IPS DF 6.9 (cell line): ENCODE measurements at regions not wholly inside any gene's neighbourhood (a gene's known extent, or its start where the extent isn't known, plus 50 kb on each side); places are given as distances from the start of the nearest gene placed in this dataset.

Experiments
- DNase-seq: peaks from one replicate; pipeline ENCODE4 v3.0.0-alpha.2; 2013; ENCODE audit warnings: low read depth, low spot score
- H3K27ac ChIP-seq: one replicate; pipeline ENCODE4 v1.5.1; 2013; ENCODE audit warnings: low read length, control low read depth
- H3K27me3 ChIP-seq: 2 replicates; pipeline ENCODE4 v1.6.1; 2013; ENCODE audit warnings: mild to moderate bottlenecking, low read length; ENCODE audit not compliant: control insufficient read depth, insufficient read depth
- H3K36me3 ChIP-seq: 2 replicates; pipeline ENCODE4 v1.6.1; 2013; ENCODE audit warnings: low read length; ENCODE audit not compliant: control insufficient read depth, insufficient read depth
- H3K4me1 ChIP-seq: 2 replicates; pipeline ENCODE4 v1.6.1; 2013; ENCODE audit warnings: low read length; ENCODE audit not compliant: control insufficient read depth, insufficient read depth
- H3K4me3 ChIP-seq: 2 replicates; pipeline ENCODE4 v1.5.1; 2013; ENCODE audit warnings: mild to moderate bottlenecking, low read length
- H3K9me3 ChIP-seq: 2 replicates; pipeline ENCODE4 v1.6.1; 2013; ENCODE audit warnings: low read length, inconsistent platforms; ENCODE audit not compliant: control insufficient read depth, insufficient read depth
- WGBS: extraction: QIAGEN DNeasy Blood & Tissue Kit; methylation state at CpG from one replicate; pipeline ENCODE4 v1.1.7; 2013; ENCODE audit warnings: mixed read lengths, missing lambda C conversion rate; ENCODE audit not compliant: insufficient read length, insufficient coverage; 5-methylcytosine and 5-hydroxymethylcytosine counted together

GRCh38 chr20:10953437-10953836 is 279.6 kb upstream of the JAG1 start:
- DNase-seq = no peak
- no peak overlapping the region for H3K4me3 ChIP-seq
- no peaks in the 10 kb centered on the region for H3K9me3 ChIP-seq
- H3K36me3 ChIP-seq = no peaks in the 10 kb centered on the region
- no peaks in the 10 kb centered on the region; the same call in none of the 2 replicates for H3K4me1 ChIP-seq
- WGBS = no CpG with 5 or more reads among the region's 2 CpGs
- H3K27me3 ChIP-seq = no peaks in the 10 kb centered on the region
- no peak overlapping the region for H3K27ac ChIP-seq

- no CpG with 5 or more reads among the region's 6 CpGs for WGBS
- Histone ChIP-seq H3K27me3 (no peaks in the 10 kb centered on the region), H3K27ac (no peak overlapping the region), H3K36me3 (no peaks in the 10 kb centered on the region), H3K9me3 (no peaks in the 10 kb centered on the region), H3K4me1 (no peaks in the 10 kb centered on the region; the same call in none of the 2 replicates), H3K4me3 (no peak overlapping the region)
- DNase-seq = no peak
These were observed 280.5 kb upstream of the JAG1 start for GRCh38 chr20:10954137-10954840.

DNA sequence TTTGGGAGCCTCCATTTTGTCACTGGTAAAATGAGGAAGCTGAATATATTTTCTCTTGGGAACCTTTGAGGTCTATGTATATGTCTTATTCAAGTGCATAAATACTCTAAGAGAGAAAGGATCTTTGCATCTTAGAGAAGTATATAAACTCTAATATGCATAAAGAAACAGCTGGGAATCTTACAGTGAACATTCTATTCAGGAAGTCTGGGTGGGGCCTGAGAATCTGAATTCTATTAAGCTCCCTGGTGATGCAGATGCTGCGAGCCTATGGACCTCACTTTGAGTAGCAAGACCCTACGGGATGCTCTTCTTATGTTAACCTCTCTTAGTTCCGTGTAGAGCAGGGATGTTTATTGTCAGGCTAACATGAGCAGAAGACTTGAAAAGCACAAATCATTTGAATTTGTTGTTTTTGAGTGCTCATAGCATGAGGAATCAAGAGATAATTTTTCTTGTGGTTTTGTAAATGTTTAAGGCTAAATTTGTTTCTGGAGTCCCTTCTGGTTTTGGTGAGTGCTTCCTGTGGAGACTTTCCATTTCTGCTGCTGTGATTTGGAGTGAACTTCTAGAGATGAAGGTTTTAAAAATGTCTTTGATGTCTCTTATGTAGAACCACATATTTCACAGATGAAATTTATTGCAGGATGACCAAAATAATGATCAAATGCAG is 281.2 kb upstream of the JAG1 start:
- Histone ChIP-seq H3K9me3 (no peaks in the 10 kb centered on the region), H3K4me3 (no peak overlapping the region), H3K27ac (no peak overlapping the region), H3K27me3 (no peaks in the 10 kb centered on the region), H3K36me3 (no peaks in the 10 kb centered on the region), H3K4me1 (no peaks in the 10 kb centered on the region; the same call in none of the 2 replicates)
- WGBS = no CpG with 5 or more reads among the region's 3 CpGs
- no peak for DNase-seq

- DNase-seq = no peak
- no peaks in the 10 kb centered on the region for H3K9me3 ChIP-seq
- no peak overlapping the region for H3K4me3 ChIP-seq
- H3K27ac ChIP-seq = no peak overlapping the region
- H3K27me3 ChIP-seq = no peaks in the 10 kb centered on the region
- no peaks in the 10 kb centered on the region for H3K36me3 ChIP-seq
- WGBS = no CpG with 5 or more reads among the region's 3 CpGs
- no peaks in the 10 kb centered on the region; the same call in 1 of the 2 replicates for H3K4me1 ChIP-seq
These were observed 284.5 kb upstream of the JAG1 start for GRCh38 chr20:10958279-10958678.

DNA sequence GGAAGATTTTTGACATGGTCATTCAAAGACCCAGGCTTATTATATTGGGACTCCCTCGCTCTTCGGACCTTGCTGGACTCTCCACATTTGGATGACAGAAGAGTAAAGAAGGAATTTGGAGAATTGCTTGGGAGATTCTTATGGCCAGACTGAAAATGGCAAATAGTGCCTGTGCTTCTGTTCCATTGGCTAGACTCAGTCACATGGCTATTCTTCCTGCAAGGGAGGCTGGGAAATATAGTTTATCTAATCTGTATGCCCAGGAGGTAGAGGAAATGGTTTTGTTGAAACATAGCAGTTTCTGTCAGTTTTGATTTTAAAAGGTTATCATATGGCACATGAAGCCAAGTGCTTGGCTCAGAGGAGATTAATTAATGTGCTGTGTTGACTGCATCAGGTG is 286.6 kb upstream of the JAG1 start:
- no peak overlapping the region for H3K27ac ChIP-seq
- no peak for DNase-seq
- H3K9me3 ChIP-seq = no peaks in the 10 kb centered on the region
- no peaks in the 10 kb centered on the region for H3K27me3 ChIP-seq
- H3K4me3 ChIP-seq = no peak overlapping the region
- no peaks in the 10 kb centered on the region for H3K36me3 ChIP-seq
- H3K4me1 ChIP-seq = no peaks in the 10 kb centered on the region
- no CpG with 5 or more reads among the region's 2 CpGs for WGBS

DNA sequence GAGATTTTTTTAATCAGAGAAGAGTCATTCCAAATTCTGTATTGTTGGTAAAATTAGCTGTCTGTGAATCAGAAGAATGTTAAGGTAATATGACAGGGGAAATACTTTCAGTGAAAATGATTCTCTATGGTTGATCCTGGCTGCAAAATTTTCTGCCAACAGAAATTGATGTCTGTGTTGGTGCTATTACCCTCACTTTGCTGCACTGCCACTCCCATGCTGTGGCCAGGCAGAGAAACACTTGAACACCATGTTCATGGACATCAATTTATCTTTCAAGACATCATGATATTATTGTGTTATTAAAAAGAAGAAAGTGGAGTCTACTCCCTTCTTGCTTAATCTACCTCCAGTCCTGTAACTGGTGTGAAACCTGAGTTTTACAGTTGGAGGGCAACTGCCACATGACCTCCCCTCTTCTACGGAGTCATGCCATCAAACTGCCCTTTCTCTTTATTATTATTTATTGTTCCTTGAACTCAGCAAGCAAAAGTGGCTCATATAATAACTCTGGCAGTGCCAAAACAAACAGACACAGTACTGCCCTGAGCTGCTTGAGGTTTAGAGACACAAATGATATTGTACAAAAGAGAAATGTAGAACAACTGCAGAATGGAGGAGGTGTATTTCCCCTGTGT is 288.0 kb upstream of the JAG1 start:
- no CpG with 5 or more reads among the region's 1 CpG for WGBS
- H3K4me1 ChIP-seq = no peaks in the 10 kb centered on the region
- H3K9me3 ChIP-seq = no peaks in the 10 kb centered on the region
- H3K36me3 ChIP-seq = no peaks in the 10 kb centered on the region
- no peaks in the 10 kb centered on the region for H3K27me3 ChIP-seq
- H3K4me3 ChIP-seq = no peak overlapping the region
- H3K27ac ChIP-seq = no peak overlapping the region
- DNase-seq = no peak

DNA sequence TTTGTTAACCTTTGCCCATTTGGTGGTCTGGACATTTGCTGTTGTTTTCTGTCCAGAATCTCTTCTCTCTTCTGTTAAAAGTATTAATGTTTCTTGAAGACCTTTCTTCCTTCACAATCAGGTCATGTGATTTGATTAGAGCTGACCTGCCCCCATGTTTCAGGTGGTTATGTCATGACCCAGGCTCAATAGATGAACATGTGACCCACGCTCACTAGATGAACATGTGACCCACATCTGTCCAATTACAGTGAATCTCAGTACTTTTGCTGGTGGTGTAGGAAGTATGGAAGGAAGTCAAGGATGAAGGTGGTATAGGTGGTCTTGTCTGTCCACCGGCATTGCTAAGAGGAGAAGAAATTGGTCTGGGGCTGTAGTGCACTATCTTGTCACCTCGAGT is 289.1 kb upstream of the JAG1 start:
- Histone ChIP-seq H3K36me3 (no peaks in the 10 kb centered on the region), H3K27ac (no peak overlapping the region), H3K4me3 (no peak overlapping the region), H3K4me1 (no peaks in the 10 kb centered on the region), H3K27me3 (no peaks in the 10 kb centered on the region), H3K9me3 (no peaks in the 10 kb centered on the region)
- no CpG with 5 or more reads among the region's 3 CpGs for WGBS
- no peak for DNase-seq

GRCh38 chr20:10963717-10964266 is 290.0 kb upstream of the JAG1 start:
- no peak overlapping the region for H3K4me3 ChIP-seq
- no peaks in the 10 kb centered on the region for H3K4me1 ChIP-seq
- H3K27ac ChIP-seq = no peak overlapping the region
- no peaks in the 10 kb centered on the region for H3K36me3 ChIP-seq
- no peaks in the 10 kb centered on the region for H3K27me3 ChIP-seq
- no peaks in the 10 kb centered on the region for H3K9me3 ChIP-seq
- no CpG with 5 or more reads among the region's 2 CpGs for WGBS
- no peak for DNase-seq

DNA sequence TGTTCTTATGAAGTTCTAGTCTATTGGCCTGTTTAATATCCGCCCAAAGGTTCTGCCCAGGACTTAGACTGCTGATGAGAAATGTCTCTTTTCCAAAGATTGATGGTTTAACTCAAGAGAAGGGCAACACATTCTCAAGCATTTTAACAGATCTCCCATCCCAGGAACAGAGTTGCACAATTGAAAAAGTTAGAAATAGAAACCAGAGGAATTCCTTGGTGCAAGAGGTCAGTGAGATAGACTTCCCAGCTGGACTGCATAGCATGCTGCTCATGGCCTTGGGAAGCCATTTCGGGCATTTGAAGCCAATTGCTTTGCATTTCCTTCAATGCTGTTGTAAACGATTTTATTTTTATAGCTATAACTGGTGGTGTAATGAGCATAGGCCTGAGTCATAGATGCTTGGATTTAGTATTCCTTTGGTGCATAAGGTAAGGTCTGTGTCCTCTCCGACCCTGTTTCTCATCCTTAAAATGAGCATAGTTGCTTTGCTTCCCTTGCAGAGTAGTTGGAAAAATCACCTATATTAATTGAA is 292.2 kb upstream of the JAG1 start:
- Histone ChIP-seq H3K27ac (no peak overlapping the region), H3K9me3 (no peaks in the 10 kb centered on the region), H3K36me3 (no peaks in the 10 kb centered on the region), H3K4me3 (no peak overlapping the region), H3K4me1 (no peaks in the 10 kb centered on the region), H3K27me3 (no peaks in the 10 kb centered on the region)
- DNase-seq = no peak
- no CpG with 5 or more reads among the region's 4 CpGs for WGBS

GRCh38 chr20:10970109-10970508 is 296.3 kb upstream of the JAG1 start:
- H3K27ac ChIP-seq = no peak overlapping the region
- peaks cover 3% of the 10 kb centered on the region; the same call in 1 of the 2 replicates for H3K4me1 ChIP-seq
- H3K9me3 ChIP-seq = no peaks in the 10 kb centered on the region
- no peaks in the 10 kb centered on the region for H3K27me3 ChIP-seq
- no peak overlapping the region for H3K4me3 ChIP-seq
- no peaks in the 10 kb centered on the region for H3K36me3 ChIP-seq
- DNase-seq = no peak
- no CpG with 5 or more reads among the region's 1 CpG for WGBS
